Endothelial cell of umbilical vein (primary cell): ENCODE measurements at regions not wholly inside any gene's neighbourhood (a gene's known extent, or its start where the extent isn't known, plus 50 kb on each side); places are given as distances from the start of the nearest gene placed in this dataset.

Experiments used
- BruUV-seq: library from RNA; stranded (reverse); fragments of 400-500 nt; replicated peaks from 2 replicates; lab custom pipeline; 2021; lab: Mats Ljungman, UMichigan
- CTCF ChIA-PET: fragments of 300-600, 350-600 bp; sonication (Branson Sonifier 250); formaldehyde crosslinking; loops from one replicate; lab custom pipeline; 2021; ENCODE audit warnings: antibody characterized with exemption, inconsistent platforms; lab: Charles Lee
- POLR2A ChIA-PET: fragments of 300-600, 350-600 bp; sonication (Branson Sonifier 250); formaldehyde crosslinking; loops from one replicate; lab custom pipeline; 2021; ENCODE audit warnings: antibody characterized with exemption, inconsistent platforms; lab: Charles Lee
- DNase-seq: peaks from one replicate; pipeline ENCODE4 v3.0.0-alpha.2; 2011; ENCODE audit warnings: low read depth, low spot score
- FAIRE-seq: peaks from 2 replicates; lab custom pipeline; 2011; peaks lifted over from hg19 to GRCh38; lab: Jason Lieb, UNC
- H2AFZ ChIP-seq: 2 replicates; pipeline ENCODE4 v1.6.0; 2012; ENCODE audit warnings: low read depth, low read length, control low read depth, inconsistent platforms
- H3K27ac ChIP-seq: 2 replicates; pipeline ENCODE4 v1.5.1; 2011; ENCODE audit warnings: low read depth, mild to moderate bottlenecking, control low read depth, low read length, moderate library complexity; ENCODE audit not compliant: insufficient read depth
- H3K27me3 ChIP-seq, 2 experiments: 2 replicates each; pipeline versions ENCODE4 v1.6.0 to v1.6.1; 2011; ENCODE audit warnings: low read length in 2 of 2, mixed read lengths in 1 of 2; ENCODE audit not compliant: control insufficient read depth in 2 of 2, insufficient read depth in 2 of 2
- H3K36me3 ChIP-seq, 2 experiments: 2 replicates in 1 of 2; 3 replicates in 1 of 2; pipeline ENCODE4 v1.5.1; 2011; ENCODE audit warnings: low read length in 2 of 2, mild to moderate bottlenecking in 1 of 2, moderate library complexity in 1 of 2; ENCODE audit not compliant: control insufficient read depth in 2 of 2, insufficient read depth in 2 of 2; ENCODE audit errors: extremely low read depth in 1 of 2
- H3K4me1 ChIP-seq: 3 replicates; pipeline ENCODE4 v1.5.1; 2011; ENCODE audit warnings: mild to moderate bottlenecking, low read length; ENCODE audit not compliant: control insufficient read depth, insufficient read depth; ENCODE audit errors: extremely low read depth
- H3K4me2 ChIP-seq: 2 replicates; pipeline ENCODE4 v1.6.1; 2011; ENCODE audit warnings: low read length, control low read depth, mixed read lengths; ENCODE audit not compliant: insufficient read depth
- H3K4me3 ChIP-seq, 3 experiments: fragments of 200-600 bp in 1 of 3; sonication (generic), shearing (Covaris generic) in 1 of 3; replicated peaks in 1 of 3; 2 replicates each; pipeline ENCODE4 v1.5.1; 2011 to 2016; ENCODE audit warnings: control low read depth in 3 of 3, low read length in 3 of 3, mild to moderate bottlenecking in 2 of 3, inconsistent platforms in 1 of 3, low read depth in 1 of 3, moderate library complexity in 1 of 3; ENCODE audit not compliant: insufficient read depth in 1 of 3
- H3K79me2 ChIP-seq: 2 replicates; pipeline ENCODE4 v1.6.0; 2012; ENCODE audit warnings: low read length, inconsistent platforms; ENCODE audit not compliant: control insufficient read depth, insufficient read depth
- H3K9ac ChIP-seq: replicated peaks from 2 replicates; pipeline ENCODE3; 2011; ENCODE audit warnings: low read length, control low read depth; ENCODE audit not compliant: insufficient read depth; ENCODE audit errors: extremely low read depth
- H3K9me1 ChIP-seq: replicated peaks from 3 replicates; pipeline ENCODE4 v1.6.0; 2011; ENCODE audit warnings: mild to moderate bottlenecking, low read length; ENCODE audit not compliant: control insufficient read depth, insufficient read depth; ENCODE audit errors: extremely low read depth
- H3K9me3 ChIP-seq: replicated peaks from 2 replicates; pipeline ENCODE4 v1.5.1; 2012; ENCODE audit warnings: low read length, inconsistent platforms; ENCODE audit not compliant: control insufficient read depth, insufficient read depth
- H4K20me1 ChIP-seq: replicated peaks from 2 replicates; pipeline ENCODE3; 2011; ENCODE audit warnings: mild to moderate bottlenecking, low read length; ENCODE audit not compliant: control insufficient read depth, insufficient read depth; ENCODE audit errors: extremely low read depth
- CTCF ChIP-seq, 2 donors: IDR thresholded peaks; 1 replicate in 1 of 2; 2 replicates in 1 of 2; pipeline ENCODE4 v1.5.1; 2011; ENCODE audit warnings: low read length in 2 of 2, mild to moderate bottlenecking in 2 of 2, moderate library complexity in 2 of 2, control low read depth in 1 of 2, inconsistent platforms in 1 of 2, low read depth in 1 of 2; ENCODE audit not compliant: insufficient read depth in 1 of 2; ENCODE audit errors: extremely low read depth in 1 of 2
- EZH2 ChIP-seq: IDR thresholded peaks from 2 replicates; pipeline ENCODE4 v1.6.1; 2012; ENCODE audit warnings: borderline replicate concordance, low read depth, mild to moderate bottlenecking, moderate library complexity, low read length, inconsistent platforms; ENCODE audit not compliant: severe bottlenecking
- FOS ChIP-seq: IDR thresholded peaks from 2 replicates; pipeline ENCODE4 v1.6.1; 2011; ENCODE audit warnings: mild to moderate bottlenecking, low read length, moderate library complexity, borderline replicate concordance; ENCODE audit not compliant: insufficient read depth
- GATA2 ChIP-seq: IDR thresholded peaks from 2 replicates; pipeline ENCODE4 v1.7.0; 2011; ENCODE audit warnings: low read depth, mild to moderate bottlenecking, moderate library complexity, mixed read lengths, low read length; ENCODE audit not compliant: insufficient read length, insufficient read depth
- JUN ChIP-seq: IDR thresholded peaks from 2 replicates; pipeline ENCODE4 v1.6.1; 2011; ENCODE audit warnings: borderline replicate concordance, low read depth; ENCODE audit not compliant: insufficient read length, insufficient read depth
- MAX ChIP-seq: IDR thresholded peaks from 2 replicates; pipeline ENCODE4 v1.6.1; 2011; ENCODE audit not compliant: insufficient read depth, insufficient read length
- MYC ChIP-seq: IDR thresholded peaks from one replicate; pipeline ENCODE4 v1.6.1; 2011; ENCODE audit warnings: mild to moderate bottlenecking, low read depth, low read length
- POLR2A ChIP-seq: IDR thresholded peaks from 2 replicates; pipeline ENCODE4 v1.6.1; 2012; ENCODE audit warnings: low read depth, mild to moderate bottlenecking, control low read depth, low read length
- POLR2AphosphoS5 ChIP-seq: IDR thresholded peaks from 2 replicates; pipeline ENCODE4 v1.6.1; 2012; ENCODE audit warnings: low read depth, mild to moderate bottlenecking, control low read depth, low read length, moderate library complexity; ENCODE audit not compliant: insufficient read depth
- dilution Hi-C: fragments of 300-500 bp; cut with MboI; formaldehyde crosslinking; loops from one replicate; pipeline ENCODE4 v1.15.0; 2019; ENCODE audit warnings: low sequenced_read_pairs; ENCODE audit not compliant: extremely low pct_ligation_motif_present
- intact Hi-C: fragments of 100-400 bp; cut with micrococcal nuclease; formaldehyde crosslinking; loops from one replicate; pipeline ENCODE4 v1.10.0; 2022

GRCh38 chr12:103241184-103241583, 254.6 kb downstream of the C12orf42 start:
- dilution Hi-C loops (no loop called here), intact Hi-C loops (no loop called here)
- no TSS peak for BruUV-seq
- no peaks in the 10 kb centered on the region for H3K36me3 ChIP-seq
- no peaks in the 10 kb centered on the region for H3K9me1 ChIP-seq
- no peaks in the 10 kb centered on the region for H3K4me1 ChIP-seq
- H3K27ac ChIP-seq, result no peak overlapping the region
- FAIRE-seq (no peak), DNase-seq (no peak)
- no peak overlapping the region for H3K4me2 ChIP-seq
- no peaks in the 10 kb centered on the region for H3K27me3 ChIP-seq
- H3K79me2 ChIP-seq, result no peaks in the 10 kb centered on the region
- POLR2A ChIA-PET, result no interaction called here
- H3K4me3 ChIP-seq, result no peak overlapping the region
- H4K20me1 ChIP-seq, result no peaks in the 10 kb centered on the region
- TF ChIP-seq GATA2 (no peak), EZH2 (no peak), FOS (no peak), MAX (no peak)
- no peak overlapping the region for H3K9ac ChIP-seq
- CTCF ChIA-PET, result no interaction called here
- peaks cover 6% of the 10 kb centered on the region for H3K9me3 ChIP-seq
- no peak overlapping the region for H2AFZ ChIP-seq

DNA sequence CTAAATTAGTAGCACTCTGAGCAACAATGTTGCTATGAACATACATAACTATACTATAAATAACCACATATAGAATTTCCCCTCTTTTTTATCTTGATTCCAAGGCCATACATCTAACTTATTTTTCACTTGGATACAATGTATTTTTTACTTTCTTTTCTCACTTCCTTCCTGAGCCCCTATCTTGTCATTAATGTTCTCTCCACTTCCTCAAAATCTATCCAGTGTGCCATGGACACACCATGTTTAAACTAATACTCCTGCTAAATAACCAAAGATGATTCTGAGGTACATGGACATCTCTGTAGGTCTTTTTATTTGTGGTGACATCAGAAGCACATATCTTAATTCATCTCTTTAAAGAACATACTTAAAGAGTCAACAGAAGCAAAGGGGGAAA, 251.2 kb downstream of the C12orf42 start:
- DNase-seq (no peak), FAIRE-seq (no peak)
- Histone ChIP-seq H3K9me3 (peaks cover 6% of the 10 kb centered on the region), H4K20me1 (no peaks in the 10 kb centered on the region), H3K79me2 (no peaks in the 10 kb centered on the region), H3K4me3 (no peak overlapping the region), H3K27me3 (no peaks in the 10 kb centered on the region), H3K4me2 (no peak overlapping the region), H3K9me1 (no peaks in the 10 kb centered on the region), H3K9ac (no peak overlapping the region), H3K36me3 (no peaks in the 10 kb centered on the region), H3K27ac (no peak overlapping the region), H2AFZ (no peak overlapping the region), H3K4me1 (no peaks in the 10 kb centered on the region)
- no peak for TF ChIP-seq POLR2AphosphoS5
- TF ChIP-seq MYC, result no peak
- no peak for TF ChIP-seq CTCF (IDR thresholded peaks at IDR 0.05; ENCODE audit: extremely low read depth in 1 of 2, insufficient read depth in 1 of 2, low read depth in 1 of 2, low read length in 2 of 2)
- TF ChIP-seq GATA2, result no peak
- TF ChIP-seq POLR2A, result no peak
- no peak for TF ChIP-seq FOS
- TF ChIP-seq JUN, result no peak
- TF ChIP-seq EZH2, result no peak
- TF ChIP-seq MAX, result no peak
- POLR2A ChIA-PET, result no interaction called here
- dilution Hi-C loops (no loop called here), intact Hi-C loops (no loop called here)
- CTCF ChIA-PET, result no interaction called here
- no TSS peak for BruUV-seq
